HFFc6 (cell line): ENCODE measurements at regions not wholly inside any gene's neighbourhood (a gene's known extent, or its start where the extent isn't known, plus 50 kb on each side); places are given as distances from the start of the nearest gene placed in this dataset.
A peak's percentile ranks its signal among the peaks of the same experiment; 100 is the strongest.
"Not testable (repeated sequence)": the region's sequence is repeated elsewhere in the genome, so short reads cannot be mapped to it uniquely, and the experiment has no call there.

Source experiments
- DNase-seq: peaks from one replicate; pipeline ENCODE4 v3.0.0-alpha.2; 2018
- H3K27ac Mint-ChIP-seq: 2 replicates; pipeline ENCODE4 v1.8.0; 2020; ENCODE audit warnings: mild to moderate bottlenecking, mixed read lengths
- H3K27me3 Mint-ChIP-seq: 2 replicates; pipeline ENCODE4 v1.8.0; 2021; ENCODE audit warnings: mild to moderate bottlenecking, moderate library complexity, mixed read lengths; ENCODE audit not compliant: insufficient read depth
- H3K36me3 Mint-ChIP-seq: 2 replicates; pipeline ENCODE4 v1.8.0; 2021; ENCODE audit warnings: low read depth, mixed read lengths
- H3K4me1 Mint-ChIP-seq: 2 replicates; pipeline ENCODE4 v1.8.0; 2020; ENCODE audit warnings: low read depth, mixed read lengths
- H3K4me3 Mint-ChIP-seq: 2 replicates; pipeline ENCODE4 v1.8.0; 2020; ENCODE audit warnings: mild to moderate bottlenecking, moderate library complexity, mixed read lengths
- H3K9me3 Mint-ChIP-seq: 2 replicates; pipeline ENCODE4 v1.8.0; 2020; ENCODE audit warnings: mild to moderate bottlenecking, mixed read lengths
- CTCF ChIP-seq: fragments of 200-600 bp; sonication (generic); IDR thresholded peaks from 2 replicates; pipeline ENCODE4 v1.5.0; 2021; ENCODE audit warnings: antibody characterized with exemption, mild to moderate bottlenecking

GRCh38 chr22:25396615-25397200 lies 167.8 kb upstream of the GRK3 start:
- Mint-ChIP-seq H3K4me3 (no peak overlapping the region), H3K9me3 (no peaks in the 10 kb centered on the region), H3K36me3 (no peaks in the 10 kb centered on the region), H3K4me1 (peaks cover 26% of the 10 kb centered on the region), H3K27ac (no peak overlapping the region), H3K27me3 (no peaks in the 10 kb centered on the region)
- no peak for DNase-seq
- no peak for TF ChIP-seq CTCF

- no peaks in the 10 kb centered on the region for H3K27me3 Mint-ChIP-seq
- peaks cover 35% of the 10 kb centered on the region for H3K4me1 Mint-ChIP-seq
These were observed 166.9 kb upstream of the GRK3 start for GRCh38 chr22:25397616-25398015.

GRCh38 chr22:25398591-25399062 lies 165.8 kb upstream of the GRK3 start:
- H3K4me1 Mint-ChIP-seq, result peaks cover 45% of the 10 kb centered on the region
- not testable (repeated sequence) for H3K9me3 Mint-ChIP-seq, H3K36me3 Mint-ChIP-seq, DNase-seq, H3K27ac Mint-ChIP-seq, H3K4me3 Mint-ChIP-seq, H3K27me3 Mint-ChIP-seq

More at GRCh38 chr22:25397616-25398015, 166.9 kb upstream of the GRK3 start:
- Mint-ChIP-seq H3K9me3 (no peaks in the 10 kb centered on the region), H3K4me3 (no peak overlapping the region), H3K27ac (no peak overlapping the region), H3K36me3 (no peaks in the 10 kb centered on the region)
- no peak for DNase-seq
- TF ChIP-seq CTCF, result no peak

- Mint-ChIP-seq H3K36me3 (no peaks in the 10 kb centered on the region), H3K27ac (no peak overlapping the region), H3K27me3 (no peaks in the 10 kb centered on the region), H3K9me3 (no peaks in the 10 kb centered on the region), H3K4me1 (peaks cover 52% of the 10 kb centered on the region), H3K4me3 (no peak overlapping the region)
- DNase-seq, result no peak
- no peak for TF ChIP-seq CTCF
These were observed 164.8 kb upstream of the GRK3 start for GRCh38 chr22:25399649-25400151.

GRCh38 chr22:25402160-25402500 lies 162.3 kb upstream of the GRK3 start:
- no peak overlapping the region for H3K4me3 Mint-ChIP-seq
- no peaks in the 10 kb centered on the region for H3K36me3 Mint-ChIP-seq
- no peak for DNase-seq
- peaks cover 3% of the 10 kb centered on the region; the same call in 1 of the 2 replicates for H3K27me3 Mint-ChIP-seq
- TF ChIP-seq CTCF, result no peak
- peaks cover 49% of the 10 kb centered on the region for H3K4me1 Mint-ChIP-seq
- no peaks in the 10 kb centered on the region for H3K9me3 Mint-ChIP-seq
- no peak overlapping the region for H3K27ac Mint-ChIP-seq

- peak; percentile 46 for DNase-seq
- peak overlapping the region; percentile 83 for H3K27ac Mint-ChIP-seq
These were observed 161.8 kb upstream of the GRK3 start for GRCh38 chr22:25402501-25403283.

More at GRCh38 chr22:25402501-25403283, 161.8 kb upstream of the GRK3 start:
- Mint-ChIP-seq H3K36me3 (no peaks in the 10 kb centered on the region), H3K4me1 (peaks cover 45% of the 10 kb centered on the region), H3K27me3 (peaks cover 3% of the 10 kb centered on the region; the same call in 1 of the 2 replicates), H3K9me3 (no peaks in the 10 kb centered on the region), H3K4me3 (peak overlapping the region; percentile 90)
- TF ChIP-seq CTCF, result no peak
